HG03558 (cell line): ENCODE measurements at regions not wholly inside any gene's neighbourhood (a gene's known extent, or its start where the extent isn't known, plus 50 kb on each side); places are given as distances from the start of the nearest gene placed in this dataset.
"Not testable (repeated sequence)": the region's sequence is repeated elsewhere in the genome, so short reads cannot be mapped to it uniquely, and the experiment has no call there.

Experiments used
- ATAC-seq: cut with Tn5 transposase; IDR thresholded peaks from one replicate; pipeline ENCODE4 v1.9.1; 2021; ENCODE audit warnings: moderate number of reproducible peaks; ENCODE audit not compliant: unreplicated experiment; ENCODE audit errors: extremely low read depth

DNA sequence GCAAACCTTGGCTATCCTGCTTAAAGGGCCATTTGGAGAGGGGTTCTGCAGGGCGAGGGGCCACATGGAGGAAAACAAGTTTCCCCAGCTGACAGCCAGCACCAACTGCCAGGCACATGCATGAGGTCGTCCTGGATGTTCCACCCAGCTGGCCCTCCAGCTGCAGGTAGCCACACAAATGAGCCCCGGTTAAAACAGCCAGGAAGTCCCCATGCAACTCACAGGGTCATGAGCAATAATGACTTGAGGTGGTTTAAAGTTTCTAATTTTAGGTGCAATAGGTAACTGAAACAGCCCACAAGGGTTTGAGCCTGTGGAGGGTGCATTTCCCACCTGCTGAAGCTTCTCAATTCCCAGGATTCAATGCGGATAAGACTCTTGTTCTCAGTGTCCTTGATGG lies 160.8 kb upstream of the CCZ1B start:
- not testable (repeated sequence) for ATAC-seq

- not testable (repeated sequence) for ATAC-seq
These were observed 162.5 kb upstream of the CCZ1B start for GRCh38 chr7:6988608-6989007.

DNA sequence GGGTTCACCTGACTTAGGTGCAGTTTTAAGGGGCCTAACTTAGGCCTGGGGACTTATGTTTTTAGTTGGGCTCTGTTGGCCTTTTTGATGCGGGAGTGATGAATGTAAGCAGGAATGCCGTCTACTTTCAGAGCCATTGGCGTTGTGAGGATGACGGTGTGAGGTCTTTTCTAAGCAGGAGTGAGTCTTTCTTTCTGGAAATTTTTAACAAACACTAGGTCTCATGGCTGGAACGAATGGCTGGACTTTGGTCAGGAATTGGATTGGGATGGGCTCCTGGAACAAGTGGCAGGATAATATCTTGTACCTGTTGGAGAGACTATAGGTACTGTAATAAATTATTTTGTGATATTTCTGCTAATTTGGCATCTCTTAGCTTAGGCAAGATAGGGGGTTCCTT lies 163.9 kb upstream of the CCZ1B start:
- not testable (repeated sequence) for ATAC-seq

DNA sequence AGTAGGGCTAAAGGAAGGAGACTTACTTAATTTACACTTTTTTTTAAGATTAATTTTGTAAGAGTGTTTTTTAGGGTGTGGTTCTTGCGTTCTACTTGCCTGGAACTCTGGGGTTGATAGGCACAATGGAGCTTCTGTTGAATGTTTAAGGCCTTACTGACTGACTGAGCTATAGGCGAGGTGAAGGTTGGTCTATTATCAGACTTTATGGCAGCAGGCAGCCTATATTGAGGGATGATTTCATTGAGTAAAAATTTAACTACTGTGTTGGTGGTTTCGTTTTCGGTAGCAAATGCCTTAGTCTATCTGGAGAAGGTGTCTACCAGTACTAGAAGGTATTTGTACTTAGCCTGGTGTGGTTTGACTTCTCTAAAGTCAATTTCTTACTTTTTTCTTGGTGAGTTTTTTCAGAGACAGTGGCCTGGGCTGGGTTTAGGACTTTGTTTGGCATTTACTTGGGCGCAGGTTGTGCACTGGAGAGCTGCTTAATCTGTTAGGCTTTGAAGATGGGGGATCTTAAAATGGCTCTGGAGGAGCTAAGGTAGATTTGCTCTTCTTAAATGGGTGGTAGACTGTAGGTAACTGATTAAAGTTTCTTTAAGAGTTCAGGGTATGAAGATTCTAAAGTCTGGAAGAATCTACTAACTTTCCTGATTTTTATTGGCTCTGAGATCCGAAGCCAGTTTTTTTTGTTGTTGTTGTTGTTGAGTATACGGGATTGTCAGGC lies 164.5 kb upstream of the CCZ1B start:
- not testable (repeated sequence) for ATAC-seq

GRCh38 chr7:6991169-6991611 lies 165.1 kb upstream of the CCZ1B start:
- not testable (repeated sequence) for ATAC-seq

DNA sequence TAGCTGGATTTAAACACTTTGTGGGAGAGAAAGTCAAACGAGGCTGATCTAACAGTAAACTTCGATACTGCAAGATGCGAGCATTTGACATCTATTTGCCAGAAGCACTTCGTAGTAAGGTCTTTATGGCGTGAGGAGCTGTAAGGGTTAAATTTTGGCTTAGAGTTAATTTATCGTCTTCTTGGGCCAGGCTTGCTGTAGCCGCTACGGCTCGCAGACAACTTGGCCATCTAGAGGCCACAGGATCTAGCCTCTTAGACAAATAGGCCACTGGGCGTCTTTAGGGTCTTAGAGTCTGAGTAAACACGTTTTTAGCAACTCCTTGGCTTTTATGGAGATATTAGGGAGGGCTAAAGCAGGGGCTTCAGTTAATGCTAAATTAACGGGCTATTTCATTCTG lies 165.6 kb upstream of the CCZ1B start:
- ATAC-seq, result not testable (repeated sequence)

DNA sequence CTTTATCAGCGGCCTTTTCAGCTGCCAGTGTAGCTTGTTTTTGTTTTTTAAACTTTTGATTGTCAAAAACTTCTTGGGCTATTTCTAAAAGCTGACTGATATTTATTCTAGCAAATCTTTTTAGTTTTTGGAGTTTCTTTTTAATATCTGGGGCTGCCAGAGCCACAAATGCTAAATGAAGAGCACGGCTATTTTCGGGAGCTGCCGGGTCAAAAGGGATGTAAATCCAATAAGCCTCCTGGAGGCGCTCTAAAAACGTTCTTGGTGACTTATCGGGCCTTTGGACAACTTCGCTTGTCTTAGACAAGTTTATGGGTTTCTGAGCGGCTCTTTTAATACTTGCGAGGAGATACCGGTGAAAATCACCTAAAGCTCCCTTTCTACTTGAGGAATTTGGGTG lies 166.1 kb upstream of the CCZ1B start:
- not testable (repeated sequence) for ATAC-seq

GRCh38 chr7:6995026-6995425 lies 169.0 kb upstream of the CCZ1B start:
- not testable (repeated sequence) for ATAC-seq

GRCh38 chr7:6995493-6996289 lies 169.6 kb upstream of the CCZ1B start:
- not testable (repeated sequence) for ATAC-seq

GRCh38 chr7:6999067-6999666 lies 173.1 kb upstream of the CCZ1B start:
- ATAC-seq, result not testable (repeated sequence)

DNA sequence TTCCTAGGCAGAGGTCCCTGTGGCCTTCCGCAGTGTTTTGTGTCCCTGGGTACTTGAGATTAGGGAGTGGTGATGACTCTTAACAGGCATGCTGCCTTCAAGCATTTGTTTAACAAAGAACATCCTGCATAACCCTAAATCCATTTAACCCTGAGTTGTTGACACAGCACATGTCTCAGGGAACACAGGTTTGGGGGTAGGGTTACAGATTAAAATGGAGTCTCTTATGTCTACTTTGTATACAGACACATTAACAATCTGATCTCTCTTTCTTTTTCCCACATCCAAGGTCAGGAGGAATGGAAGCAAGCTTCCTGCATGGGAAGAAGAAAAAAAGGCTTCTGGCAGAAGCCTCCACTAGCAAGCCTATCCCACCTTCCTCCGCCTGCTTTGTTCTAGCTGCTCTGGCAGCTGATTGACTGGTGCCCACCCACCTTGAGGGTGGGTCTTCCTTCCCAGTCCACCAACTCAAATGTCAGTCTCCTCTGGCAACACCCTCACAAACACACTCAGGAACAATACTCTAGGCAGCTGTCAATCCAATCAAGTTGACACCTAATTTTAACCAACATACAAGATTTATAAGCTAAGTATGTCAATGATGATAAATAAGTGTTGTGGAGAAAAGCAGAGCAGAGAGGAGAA lies 176.5 kb upstream of the CCZ1B start:
- no peak for ATAC-seq

GRCh38 chr7:7005303-7005702 lies 177.0 kb upstream of the C1GALT1 start:
- no peak for ATAC-seq

- ATAC-seq, result not testable (repeated sequence)
These were observed 176.4 kb upstream of the C1GALT1 start for GRCh38 chr7:7005949-7006348.

- ATAC-seq, result not testable (repeated sequence)
These were observed 171.1 kb upstream of the C1GALT1 start for GRCh38 chr7:7011241-7011640.

DNA sequence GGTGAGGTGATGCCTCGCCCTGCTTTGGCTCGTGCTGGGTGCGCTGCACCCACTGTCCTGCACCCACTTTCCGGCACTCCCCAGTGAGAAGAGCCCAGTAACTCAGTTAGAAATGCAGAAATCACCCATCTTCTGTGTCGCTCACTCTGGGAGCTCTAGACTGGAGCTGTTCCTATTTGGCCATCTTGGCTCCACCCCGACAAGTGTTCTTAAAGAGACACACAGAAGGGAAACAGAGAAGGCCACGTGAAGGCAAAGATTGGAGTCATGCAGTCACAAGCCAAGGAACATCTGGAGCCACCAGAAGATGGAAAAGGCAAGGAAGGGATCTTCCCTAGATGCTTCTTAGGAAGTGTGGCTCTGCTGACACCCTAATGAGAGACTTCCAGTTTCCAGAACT lies 170.6 kb upstream of the C1GALT1 start:
- not testable (repeated sequence) for ATAC-seq

GRCh38 chr7:7014827-7015595 lies 167.3 kb upstream of the C1GALT1 start:
- no peak for ATAC-seq

- no peak for ATAC-seq
These were observed 164.6 kb upstream of the C1GALT1 start for GRCh38 chr7:7017707-7018280.

GRCh38 chr7:7018290-7018689 lies 164.1 kb upstream of the C1GALT1 start:
- ATAC-seq, result no peak

DNA sequence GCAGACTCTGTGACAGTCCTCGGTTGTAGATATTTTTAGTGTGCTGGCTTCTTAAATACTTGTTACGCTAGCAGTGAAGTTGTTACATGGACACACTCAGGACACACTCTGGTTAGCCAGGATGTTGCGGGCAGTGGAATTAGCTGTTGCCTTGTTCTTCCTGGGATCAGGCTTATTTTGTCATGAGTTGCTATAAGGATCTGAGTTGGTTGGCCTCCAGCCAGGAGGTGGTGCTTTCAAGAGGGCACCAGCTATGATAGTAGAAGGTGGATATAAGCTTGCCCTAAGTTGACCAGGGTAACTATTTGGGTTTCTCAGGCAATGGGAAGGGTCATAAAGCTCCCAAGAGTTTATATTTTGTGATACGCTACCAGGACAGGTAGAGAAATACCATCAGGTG lies 150.1 kb upstream of the C1GALT1 start:
- ATAC-seq, result no peak
